GM21367 (cell line): ENCODE measurements at regions not wholly inside any gene's neighbourhood (a gene's known extent, or its start where the extent isn't known, plus 50 kb on each side); places are given as distances from the start of the nearest gene placed in this dataset.

Experiments
- ATAC-seq: cut with Tn5 transposase; IDR thresholded peaks from one replicate; pipeline ENCODE4 v1.9.1; 2021; ENCODE audit not compliant: unreplicated experiment

DNA sequence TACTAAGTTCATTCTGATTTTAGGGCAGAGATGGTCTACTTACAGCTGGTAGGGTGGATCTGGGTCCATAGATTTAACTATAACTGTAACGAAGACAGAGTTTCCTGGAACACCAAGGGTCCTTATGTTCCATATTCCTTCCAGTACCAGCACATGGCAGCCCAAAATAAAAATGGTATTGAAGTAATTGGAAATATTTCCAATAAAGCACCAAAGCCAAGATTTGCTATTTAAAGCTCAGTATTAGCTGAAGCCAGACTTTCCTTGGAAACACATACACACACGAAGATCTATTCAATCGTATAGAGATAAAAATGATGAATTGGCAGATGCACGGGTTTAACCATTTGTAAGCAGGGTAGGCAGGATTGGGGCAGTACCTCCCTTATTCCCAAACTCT is 289.1 kb upstream of the SORCS1 start:
- no peak for ATAC-seq

DNA sequence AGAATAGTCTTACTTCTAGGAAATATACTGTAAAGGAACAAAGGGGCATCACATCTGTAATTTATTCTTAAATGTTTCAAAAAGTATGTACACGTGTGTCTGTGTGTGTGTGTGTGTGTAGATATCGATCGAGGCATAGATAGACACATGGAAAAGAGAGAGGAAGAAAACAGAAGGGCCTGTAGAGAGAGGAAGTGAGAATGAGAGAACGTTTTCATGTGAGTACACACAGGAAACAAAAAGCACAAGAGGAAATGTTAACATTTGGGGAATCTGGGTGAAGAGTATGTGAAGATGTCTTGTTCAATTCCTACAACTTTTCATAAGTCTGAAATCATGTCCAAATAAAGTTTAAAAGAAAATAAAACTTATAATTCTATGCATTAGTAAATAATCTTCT is 286.5 kb upstream of the SORCS1 start:
- no peak for ATAC-seq

DNA sequence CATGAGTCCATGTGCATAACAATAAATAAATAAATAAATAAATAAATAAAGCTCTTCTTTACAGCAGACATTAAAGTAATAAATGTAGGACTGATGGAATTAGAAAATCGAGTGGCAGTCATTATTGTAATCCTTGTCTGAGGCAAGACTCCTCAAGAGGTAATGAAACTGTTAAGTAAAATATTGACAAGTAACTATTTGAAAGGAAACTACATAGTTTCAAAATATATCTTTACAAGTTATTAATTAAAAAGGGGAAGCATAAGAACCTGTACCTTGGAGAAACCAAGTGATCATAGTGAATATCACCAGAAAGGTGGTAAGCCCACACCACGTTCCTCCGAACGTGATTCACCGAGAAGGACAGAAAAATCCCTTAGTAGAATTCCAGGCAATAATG is 285.6 kb upstream of the SORCS1 start:
- peak; percentile 43 for ATAC-seq

DNA sequence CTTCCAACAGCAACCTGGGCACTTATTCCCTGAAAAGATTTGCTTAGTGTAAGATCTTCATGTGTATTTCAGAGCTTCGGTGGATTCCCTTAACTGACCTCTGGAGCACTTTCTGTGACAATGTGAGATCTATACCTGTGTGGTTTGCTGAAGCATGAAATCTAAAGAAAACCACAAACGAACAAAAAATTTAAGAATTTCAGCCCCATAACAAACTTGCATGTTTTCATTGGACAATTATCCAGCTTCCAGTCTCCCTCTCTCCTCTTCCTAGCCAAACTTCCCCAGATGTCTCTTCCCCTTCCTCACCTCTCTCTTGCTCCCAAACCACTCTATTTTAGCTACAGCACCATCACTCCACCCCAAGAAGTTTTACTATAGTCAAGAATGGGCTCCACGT is 279.9 kb upstream of the SORCS1 start:
- peak; percentile 36 for ATAC-seq

DNA sequence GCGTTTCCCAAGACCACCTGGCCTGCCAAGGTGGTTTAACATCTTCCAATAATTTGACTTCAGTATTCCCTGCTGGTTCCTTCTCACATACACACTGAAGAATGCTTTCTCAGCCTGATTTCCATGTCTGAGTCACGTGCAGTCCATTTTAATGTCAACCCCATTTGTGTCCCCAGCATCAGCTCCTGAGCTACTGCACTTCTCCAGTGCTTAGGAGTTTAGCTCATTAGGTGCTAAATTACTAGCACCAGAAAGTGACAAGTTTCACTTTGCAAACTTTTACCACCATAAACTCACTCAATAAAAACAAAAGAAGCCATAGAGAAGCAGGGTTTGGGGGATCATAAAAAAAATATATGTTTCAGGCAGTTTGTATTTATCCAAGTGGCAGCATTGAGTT is 279.3 kb upstream of the SORCS1 start:
- ATAC-seq = no peak

DNA sequence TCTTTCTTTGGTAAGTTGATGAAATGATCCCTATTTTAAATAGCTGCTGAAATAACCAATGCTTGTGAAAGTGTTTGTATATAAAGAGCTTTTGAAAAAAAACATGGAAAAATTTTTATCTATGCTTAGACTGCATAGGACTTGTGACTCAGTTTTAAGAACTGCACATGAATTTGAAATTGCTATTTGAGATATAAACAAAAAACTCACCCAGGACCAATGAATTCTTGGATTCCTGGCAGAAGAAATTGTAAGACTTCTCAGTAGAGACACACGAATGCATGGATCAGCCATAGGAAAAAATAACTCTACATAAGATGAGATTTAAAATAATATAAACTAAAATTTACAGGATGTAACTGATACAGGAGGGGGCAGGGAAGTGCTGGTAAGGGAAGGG is 278.8 kb upstream of the SORCS1 start:
- no peak for ATAC-seq

DNA sequence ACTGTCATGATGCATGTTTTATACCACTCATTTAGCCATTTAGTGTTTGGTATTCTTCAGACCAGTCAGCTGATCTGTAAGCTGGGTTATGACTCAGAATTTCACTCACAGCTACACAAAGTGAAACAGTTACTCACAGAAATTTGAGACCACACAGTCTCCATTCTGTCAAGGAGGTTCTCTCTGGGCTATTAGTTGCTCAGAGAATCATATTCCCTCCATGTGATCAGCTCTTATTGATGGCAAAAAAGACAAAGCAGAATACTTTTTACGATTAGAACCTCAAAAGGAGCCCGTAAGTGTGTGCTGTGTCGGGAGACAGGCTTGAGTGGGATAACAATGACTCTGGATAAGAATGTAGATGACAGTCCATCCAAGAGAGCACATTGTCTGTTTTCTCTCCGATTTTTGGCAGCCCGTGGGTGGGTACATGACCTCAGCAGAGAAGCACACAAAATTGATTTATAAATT is 277.6 kb upstream of the SORCS1 start:
- peak; percentile 97 for ATAC-seq

DNA sequence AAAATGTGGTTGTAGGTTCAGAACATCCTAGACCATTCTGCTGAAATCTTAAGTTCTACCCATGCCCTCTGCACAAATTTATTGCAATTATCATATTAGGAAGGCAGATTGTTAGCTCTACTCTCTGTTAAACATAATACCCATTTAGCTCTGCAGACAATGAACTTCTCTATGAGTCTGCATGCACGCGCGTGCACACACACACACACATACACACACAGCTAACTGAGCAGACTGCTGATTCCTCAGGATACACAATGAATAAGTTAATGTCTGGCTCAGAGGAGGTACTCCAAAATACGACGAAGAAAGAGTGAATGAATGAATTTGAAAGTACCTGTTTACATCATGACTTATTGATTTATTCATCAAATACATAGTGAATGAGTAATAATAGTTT is 276.2 kb upstream of the SORCS1 start:
- ATAC-seq = no peak

DNA sequence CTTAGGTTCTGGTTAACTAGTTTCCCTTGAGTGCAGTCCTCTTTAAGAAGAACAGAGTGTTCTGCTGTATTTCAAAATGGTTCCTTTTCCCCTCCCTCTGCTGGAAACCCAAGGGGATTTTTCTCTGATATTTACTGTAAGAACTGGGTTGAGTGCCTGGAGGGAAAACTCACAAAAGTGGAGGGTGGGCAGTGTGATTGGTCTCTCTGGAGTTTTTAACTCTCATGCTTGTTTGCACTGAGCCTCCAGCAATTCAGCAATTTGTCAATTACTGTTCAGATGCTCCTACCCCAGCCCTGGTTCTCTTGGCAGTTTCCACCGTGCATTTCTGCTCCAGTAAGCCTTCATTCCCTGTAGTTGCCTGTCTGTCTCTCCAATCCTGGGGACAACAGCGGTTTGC is 273.4 kb upstream of the SORCS1 start:
- no peak for ATAC-seq

DNA sequence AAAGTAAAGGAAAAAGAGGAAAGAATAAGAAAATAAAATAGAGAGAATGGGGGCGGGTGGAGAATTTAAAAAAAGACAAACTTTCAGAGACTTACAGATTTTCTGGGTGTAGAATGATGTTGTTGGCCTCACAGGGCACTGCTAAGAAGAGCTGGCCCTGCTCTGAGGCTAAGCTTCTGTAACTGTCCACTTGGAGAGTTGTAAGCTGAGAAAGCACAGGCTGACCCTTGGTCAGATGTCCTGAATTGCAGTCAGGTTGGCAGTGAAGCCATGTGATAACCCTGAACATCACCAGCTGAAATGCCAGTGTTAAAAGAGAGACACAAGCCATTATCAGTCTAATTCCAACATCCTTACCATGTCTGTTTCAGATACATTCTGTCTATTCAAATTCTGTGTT is 272.1 kb upstream of the SORCS1 start:
- no peak for ATAC-seq

DNA sequence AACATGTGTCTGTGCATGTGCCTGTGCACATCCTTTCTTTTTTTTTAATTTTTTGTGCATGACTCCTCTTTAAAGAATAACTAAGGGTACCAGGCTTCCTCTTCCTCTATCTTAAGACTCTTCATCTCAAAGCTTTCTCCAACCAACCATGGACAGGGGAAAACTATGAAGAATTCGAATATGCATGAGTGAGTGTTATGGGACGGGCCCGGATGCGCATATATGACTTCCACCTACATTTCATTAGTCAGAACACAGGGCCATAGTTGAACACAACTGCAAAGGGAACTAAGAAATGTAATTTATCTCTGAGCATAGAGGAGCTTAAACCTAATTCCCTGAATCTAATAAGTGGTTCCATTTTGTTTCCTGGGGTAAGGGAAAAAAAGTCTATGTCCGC is 270.3 kb upstream of the SORCS1 start:
- no peak for ATAC-seq

DNA sequence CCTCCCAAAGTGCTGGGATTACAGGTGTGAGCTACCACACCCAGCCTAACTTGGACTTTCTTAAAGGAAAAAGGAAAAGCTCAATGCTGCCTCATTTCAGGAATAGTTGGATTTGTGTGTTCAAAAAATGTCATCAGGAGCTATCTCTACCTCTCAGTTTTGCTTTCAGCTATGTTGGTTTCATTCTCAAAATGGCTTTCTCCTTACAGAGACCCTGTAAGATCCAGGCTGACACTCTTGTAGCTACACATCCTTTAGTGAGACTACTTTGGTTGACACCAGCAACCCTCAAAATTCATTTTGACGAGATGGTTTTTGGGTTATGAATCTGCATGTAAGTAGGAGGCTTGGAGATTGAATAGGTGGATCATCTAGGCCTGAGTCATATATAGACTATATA is 269.7 kb upstream of the SORCS1 start:
- peak; percentile 39 for ATAC-seq

DNA sequence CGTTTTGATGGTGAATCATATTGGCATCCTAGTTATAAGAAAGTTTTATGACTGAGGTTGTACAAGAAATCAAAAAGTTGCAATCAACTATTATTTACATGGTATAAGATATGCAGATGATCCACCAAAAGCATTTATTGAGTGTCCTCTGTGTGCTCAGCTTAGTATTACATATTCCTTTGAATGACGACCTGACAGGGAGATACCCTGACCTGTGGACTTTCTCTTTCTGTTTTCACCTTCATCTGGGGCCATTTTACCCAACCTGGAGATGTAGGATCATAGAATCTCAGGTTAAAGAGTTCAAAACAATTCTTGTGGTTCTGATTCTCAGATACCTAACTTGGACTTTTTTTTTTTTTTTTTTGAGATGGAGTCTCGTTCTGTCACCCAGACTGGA is 269.1 kb upstream of the SORCS1 start:
- ATAC-seq = no peak

DNA sequence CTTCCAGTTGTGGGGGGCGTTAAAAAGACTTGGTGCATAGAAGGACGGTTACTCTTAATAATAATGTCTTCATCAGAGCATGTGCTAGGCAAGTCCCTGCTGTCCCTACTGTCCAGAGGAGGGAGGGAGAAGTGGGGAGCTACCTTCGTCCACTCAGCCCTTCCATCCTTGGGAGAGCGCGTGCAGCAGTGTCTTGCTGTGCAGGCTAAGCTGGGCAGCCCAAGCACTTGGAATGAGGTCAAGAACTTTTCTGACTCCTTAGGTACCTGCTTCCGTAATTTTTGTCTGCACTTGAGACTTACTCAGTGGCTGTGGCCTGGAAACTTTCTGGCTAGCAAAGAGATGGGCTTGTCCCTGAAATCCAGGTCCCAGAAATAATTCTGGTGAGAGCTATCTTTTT is 265.9 kb upstream of the SORCS1 start:
- ATAC-seq = no peak

DNA sequence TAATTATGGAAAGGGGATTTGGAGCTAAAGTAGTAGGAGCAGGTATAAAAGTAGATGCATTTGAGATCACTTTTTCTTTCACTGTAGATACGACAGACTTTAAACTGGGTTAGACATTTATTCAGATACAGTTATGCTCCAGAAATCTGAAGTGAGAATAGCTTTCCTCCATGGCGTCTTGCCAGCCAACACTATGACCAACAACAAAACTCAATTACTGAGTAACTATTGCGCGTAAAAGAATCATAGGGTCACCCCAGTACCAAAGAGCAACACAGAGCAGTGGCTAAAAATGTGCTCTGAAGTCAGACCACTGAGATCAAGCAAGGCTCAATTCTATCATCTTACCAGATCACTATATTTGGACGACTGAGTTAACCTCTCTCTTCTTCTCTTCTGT is 262.5 kb upstream of the SORCS1 start:
- ATAC-seq = no peak

DNA sequence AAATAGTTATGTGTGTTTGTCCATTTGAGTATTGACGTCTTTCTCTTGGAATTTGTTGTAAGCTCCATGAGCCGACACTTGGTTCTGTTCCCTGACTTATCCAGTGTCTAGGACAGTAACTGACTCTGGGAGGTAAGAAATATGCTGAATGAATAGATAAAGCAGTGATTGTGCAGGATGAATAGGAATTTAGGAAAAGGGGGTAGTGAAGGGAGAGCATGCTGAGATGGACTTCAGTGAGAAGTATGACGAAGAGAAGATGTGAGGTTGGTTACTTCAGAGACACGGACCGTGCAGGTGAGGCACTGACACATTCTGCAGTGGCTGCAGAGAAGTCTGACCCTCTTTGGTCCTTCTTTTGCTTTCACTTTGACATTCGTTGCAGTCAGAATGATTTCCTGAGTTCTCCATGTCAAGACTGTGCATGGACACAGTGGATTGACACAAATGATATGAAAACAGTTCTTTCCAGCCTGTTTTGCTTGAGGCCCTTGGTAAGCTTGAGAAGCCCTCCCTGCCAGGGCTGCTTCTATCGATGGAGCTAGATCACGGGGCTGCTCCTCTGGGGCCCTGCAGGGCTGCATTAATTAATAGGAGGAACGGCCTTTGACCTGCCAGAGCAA is 261.5 kb upstream of the SORCS1 start:
- peak; percentile 63 for ATAC-seq

DNA sequence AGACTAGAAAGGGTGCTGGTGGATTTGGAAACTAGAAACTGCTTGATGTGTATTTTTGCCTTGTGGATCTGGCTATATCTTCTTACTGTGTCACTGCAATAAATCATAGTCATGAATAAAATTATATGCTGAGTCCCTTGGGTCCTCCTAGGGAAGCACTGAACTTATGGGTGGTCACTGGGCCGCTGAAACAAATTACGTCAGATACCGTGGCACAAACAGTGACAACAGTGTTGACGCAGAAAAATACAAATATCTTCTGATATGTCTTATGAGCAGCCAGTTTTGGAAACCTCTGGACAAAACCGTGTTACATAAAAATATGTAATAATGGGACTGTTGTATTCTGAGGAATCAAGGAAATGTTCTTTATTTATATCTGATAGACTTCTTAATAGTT is 260.1 kb upstream of the SORCS1 start:
- ATAC-seq = no peak

DNA sequence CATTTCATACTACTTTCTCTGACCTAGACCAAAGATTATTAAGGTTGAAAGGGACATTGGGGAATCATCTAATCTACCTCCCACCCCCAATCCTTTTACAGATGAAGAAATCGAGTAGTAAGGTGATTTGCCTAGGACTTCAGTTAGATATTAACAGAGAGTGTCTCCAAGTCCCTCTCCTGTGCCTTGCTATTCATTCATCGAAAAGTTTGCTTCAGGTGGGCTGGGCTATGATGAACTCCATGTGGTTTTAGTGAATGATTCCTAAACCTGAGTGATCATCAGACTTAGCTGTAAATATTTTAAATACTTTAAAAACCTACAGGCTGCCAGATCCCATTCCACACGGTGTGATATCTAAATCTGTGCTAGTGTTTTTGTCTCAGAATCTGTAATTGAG is 259.4 kb upstream of the SORCS1 start:
- ATAC-seq = no peak

DNA sequence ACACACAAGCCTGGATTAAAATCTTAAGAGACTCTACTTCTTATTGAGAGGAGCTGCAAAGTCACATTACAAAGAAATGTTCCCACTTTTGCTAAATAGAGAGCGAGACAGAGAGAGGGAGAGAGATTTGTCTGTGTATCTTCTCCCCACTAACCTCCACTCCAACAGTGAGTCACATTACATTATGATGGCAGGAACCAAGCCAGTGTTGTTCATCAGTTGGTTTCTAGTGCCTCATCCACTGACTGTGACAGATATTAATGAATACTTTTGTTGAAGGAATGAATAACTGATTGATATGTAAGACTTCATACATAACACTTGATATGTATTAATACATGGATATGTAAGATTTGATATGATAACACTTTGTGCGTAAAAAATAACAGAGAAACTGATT is 258.2 kb upstream of the SORCS1 start:
- no peak for ATAC-seq

DNA sequence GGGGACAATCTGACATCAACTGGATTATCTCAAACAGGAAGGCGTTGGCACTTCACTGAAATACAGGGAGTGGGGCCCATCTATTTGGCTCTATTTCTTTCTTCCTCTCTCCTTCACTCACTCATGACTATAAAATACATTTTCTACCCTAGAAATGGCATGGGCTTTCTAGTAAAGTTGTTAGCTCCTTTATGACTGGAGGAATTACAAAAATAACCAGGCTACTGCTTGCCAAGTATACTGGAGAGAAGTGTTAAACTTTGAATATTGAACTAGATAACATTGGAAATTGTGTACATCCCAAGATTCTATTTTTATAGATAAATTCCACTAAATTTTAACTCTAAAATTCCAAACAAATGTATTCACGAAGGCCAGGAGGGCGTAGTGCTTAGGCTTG is 255.7 kb upstream of the SORCS1 start:
- ATAC-seq = no peak

DNA sequence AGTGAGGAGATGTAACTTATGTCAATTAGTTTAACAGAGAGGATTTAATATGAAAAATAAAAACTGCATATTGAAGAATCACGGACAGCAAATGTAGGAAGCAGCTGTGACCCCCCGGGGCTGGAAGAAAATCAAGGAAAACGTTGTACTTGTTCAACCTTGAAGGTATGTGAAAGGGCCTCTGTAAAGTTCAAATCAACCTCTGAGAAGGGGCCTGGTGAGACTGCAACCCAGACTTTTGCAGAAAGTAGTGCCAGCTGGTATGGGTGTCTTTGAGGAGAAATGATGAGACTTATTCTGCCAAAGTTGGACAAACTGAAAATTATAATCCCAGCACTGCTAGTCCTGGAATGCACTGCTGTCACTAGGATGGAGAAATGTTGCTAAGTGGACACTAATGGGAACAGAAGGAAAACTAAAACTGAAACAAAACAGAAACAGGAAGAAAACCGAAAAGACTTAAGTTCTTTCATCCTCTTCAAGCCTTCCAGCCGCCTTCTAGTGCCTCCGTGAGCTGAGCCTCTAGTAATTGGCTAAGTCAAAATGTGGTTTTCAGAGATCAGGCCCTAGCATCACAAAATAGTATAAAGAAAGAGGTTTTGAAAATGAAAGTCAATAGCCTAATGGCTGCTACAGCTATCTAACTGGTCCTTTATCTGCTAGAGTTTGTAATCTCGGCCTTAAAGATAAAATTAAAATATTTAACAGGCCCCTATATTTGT is 253.7 kb upstream of the SORCS1 start:
- peak; percentile 72 for ATAC-seq

DNA sequence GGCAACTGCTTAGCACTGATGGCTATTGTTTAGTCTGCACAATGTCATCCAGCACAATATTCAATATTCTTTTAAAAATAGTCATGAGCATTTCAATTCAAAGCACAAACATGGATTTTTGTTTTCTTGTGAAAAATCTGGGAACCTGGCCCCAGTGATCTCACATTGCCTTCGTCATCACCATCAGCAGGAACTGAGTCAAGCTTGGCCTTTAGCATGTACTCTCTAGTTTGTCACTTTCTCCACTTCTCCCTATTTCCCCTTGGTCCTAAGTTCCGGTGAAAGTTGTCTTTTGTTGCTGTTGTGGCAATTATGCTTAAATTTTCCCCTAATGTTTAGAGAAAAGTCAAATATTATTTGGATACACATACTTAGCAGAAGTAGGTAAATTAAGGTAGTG is 252.9 kb upstream of the SORCS1 start:
- no peak for ATAC-seq

DNA sequence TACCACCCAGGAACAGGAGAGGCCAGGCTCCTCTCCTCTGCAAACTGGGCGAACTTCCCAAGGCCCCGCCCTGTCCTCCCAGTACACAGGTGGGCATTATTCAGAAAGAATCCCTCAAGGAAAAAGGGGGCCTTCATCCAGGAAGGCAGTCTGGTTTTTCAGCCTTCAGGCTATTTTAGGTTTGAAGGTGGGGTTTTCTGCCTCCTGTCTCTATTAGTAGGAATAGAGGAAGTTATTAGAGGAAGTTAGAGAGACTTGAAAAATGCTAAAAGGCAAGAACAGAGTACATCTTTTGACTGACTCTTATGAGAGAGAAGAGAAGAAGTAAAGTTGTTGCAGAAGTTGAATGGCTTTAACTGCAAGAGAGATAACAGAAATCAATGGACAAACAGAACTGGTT is 250.9 kb upstream of the SORCS1 start:
- peak; percentile 48 for ATAC-seq
